GM12874 (cell line): ENCODE measurements at regions not wholly inside any gene's neighbourhood (a gene's known extent, or its start where the extent isn't known, plus 50 kb on each side); places are given as distances from the start of the nearest gene placed in this dataset.

ENCODE experiments used
- CTCF ChIP-seq: IDR thresholded peaks from 2 replicates; pipeline ENCODE4 v1.5.1; 2011; ENCODE audit warnings: low read depth, mild to moderate bottlenecking, control low read depth, low read length, moderate library complexity; ENCODE audit not compliant: insufficient read depth

DNA sequence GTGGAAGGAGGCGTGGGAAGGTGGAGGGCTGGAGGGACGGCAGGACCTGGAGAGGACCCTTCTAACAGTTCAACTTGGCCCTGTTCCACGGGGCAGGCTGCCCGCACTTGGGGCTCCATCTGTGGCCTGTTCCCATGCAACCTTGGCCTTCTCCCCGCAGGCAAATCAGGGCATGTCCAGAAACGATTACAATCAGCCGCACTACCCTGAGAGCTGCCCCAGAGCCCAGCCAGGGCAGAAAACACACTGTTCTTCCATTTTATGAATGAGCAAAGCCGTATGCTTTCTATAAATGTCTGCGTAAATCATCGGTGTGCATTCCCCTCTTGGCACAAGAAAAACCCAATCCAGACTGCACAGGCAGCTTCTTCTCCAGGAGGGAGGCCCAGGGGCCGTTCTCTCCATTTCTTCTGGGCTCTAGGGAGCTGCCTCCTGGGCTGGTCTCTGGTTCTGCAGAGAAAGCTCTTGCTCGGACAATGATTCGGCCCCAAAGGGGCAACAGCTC lies 228.7 kb downstream of the SOX9 start:
- no peak for TF ChIP-seq CTCF

GRCh38 chr17:72350073-72350472 lies 229.3 kb downstream of the SOX9 start:
- TF ChIP-seq CTCF = no peak

DNA sequence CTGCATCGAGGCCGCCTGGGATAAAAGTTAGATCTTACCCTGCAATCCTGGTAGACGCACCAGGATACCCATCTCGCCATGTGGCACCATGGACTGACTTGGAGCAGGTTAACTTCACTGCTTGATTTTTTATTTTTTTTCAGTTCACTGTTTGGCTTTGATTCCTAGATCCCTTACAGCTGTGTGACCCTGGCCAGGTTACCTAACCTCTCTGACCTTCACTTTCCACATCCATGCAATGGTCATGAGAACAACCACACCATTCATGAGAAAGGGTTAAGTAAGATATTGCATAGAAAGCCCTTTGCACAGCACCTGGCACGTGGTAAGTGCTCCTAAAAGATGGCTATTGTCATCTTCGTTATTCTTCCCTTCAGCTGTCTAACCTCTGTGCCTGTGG lies 230.5 kb downstream of the SOX9 start:
- no peak for TF ChIP-seq CTCF

- no peak for TF ChIP-seq CTCF
Measured at GRCh38 chr17:72351884-72352346, 231.1 kb downstream of the SOX9 start.

DNA sequence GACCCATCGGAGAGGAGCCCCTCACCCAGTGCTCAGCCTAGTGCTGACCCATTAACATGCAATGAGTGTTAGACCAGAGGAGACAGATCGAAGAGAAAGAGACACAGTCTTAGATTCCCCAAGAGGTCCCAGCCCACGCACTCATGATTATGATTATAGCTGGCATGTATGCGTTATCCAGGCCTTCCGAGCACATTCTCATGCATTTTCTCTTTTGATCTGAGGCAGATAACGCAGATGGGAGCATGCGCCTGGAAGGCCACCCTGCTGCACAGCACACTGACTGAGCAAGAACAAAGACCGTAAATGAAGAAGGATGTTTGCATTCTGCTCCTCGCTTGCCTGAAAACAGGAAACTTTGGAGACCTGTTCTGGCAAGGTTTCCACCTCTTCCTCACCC lies 232.7 kb downstream of the SOX9 start:
- TF ChIP-seq CTCF = no peak

GRCh38 chr17:72354071-72354470 lies 233.3 kb downstream of the SOX9 start:
- no peak for TF ChIP-seq CTCF

DNA sequence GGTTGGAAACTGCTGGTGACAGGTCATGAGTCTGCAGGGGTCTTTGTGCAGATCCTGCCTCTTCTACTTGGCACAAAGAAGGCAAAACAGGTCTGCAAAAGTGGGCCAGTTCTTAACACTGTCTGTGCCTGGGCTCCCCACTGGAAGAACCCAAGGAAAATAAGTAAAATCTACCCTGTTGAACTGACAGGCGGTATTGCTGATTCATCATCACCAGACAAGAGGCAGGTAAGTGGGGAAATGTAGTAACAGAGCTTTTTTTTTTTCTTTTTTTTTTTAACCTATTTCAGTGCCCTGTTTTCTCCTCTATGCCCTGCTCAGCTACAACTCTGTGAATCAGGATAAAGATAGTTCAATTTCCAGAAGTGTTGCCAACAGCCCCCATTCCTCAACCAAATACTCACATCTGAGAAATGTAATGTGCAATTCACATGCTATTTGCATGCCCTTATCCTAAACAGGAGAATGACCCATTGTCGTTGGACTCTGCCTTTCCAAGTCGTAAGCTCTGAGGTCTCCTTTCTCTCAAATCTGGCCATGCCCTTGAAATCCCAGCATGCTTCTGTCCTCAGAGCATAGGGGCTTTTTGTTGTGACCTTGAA lies 237.0 kb downstream of the SOX9 start:
- no peak for TF ChIP-seq CTCF
